ENCODE measurements at regions not wholly inside any gene's neighbourhood (a gene's known extent, or its start where the extent isn't known, plus 50 kb on each side); places are given as distances from the start of the nearest gene placed in this dataset.

- intact Hi-C loops (cut with micrococcal nuclease; ENCODE audit: unreplicated experiment) = no loop called here
- no peak for TF ChIP-seq CTCF (conservative IDR thresholded peaks at IDR 0.05; ENCODE audit: low read depth, low read length)
- TF ChIP-seq EZH2 (IDR thresholded peaks at IDR 0.05; ENCODE audit: borderline replicate concordance, low read depth, low read length, poor library complexity, severe bottlenecking) = no peak
- no peaks in the 10 kb centered on the region for H3K9me3 ChIP-seq (ENCODE audit: low read depth, low read length, poor library complexity, severe bottlenecking)
- DNase-seq (ENCODE audit: low spot score) = no peak
- H3K27ac ChIP-seq (ENCODE audit: low read depth, low read length, poor library complexity, severe bottlenecking) = no peak overlapping the region
- ChIA-PET POLR2A (ENCODE audit: low non-redundant PET) (interaction anchor here (0.5 to 0.6 kb wide), 2 partner anchors 16 to 92 kb away, joined by 3 to 5 read pairs; no protein-coding TSS in a partner anchor), CTCF (no interaction called here)
- no peak overlapping the region for H3K4me3 ChIP-seq (ENCODE audit: low read depth, low read length, poor library complexity, severe bottlenecking)
- peaks cover 25% of the 10 kb centered on the region for H3K4me1 ChIP-seq (ENCODE audit: insufficient read depth, low read length, poor library complexity, severe bottlenecking)
- no peaks in the 10 kb centered on the region for H3K36me3 ChIP-seq (ENCODE audit: insufficient read depth, low read length, poor library complexity, severe bottlenecking)
- H3K27me3 ChIP-seq (replicated peaks; ENCODE audit: insufficient read depth, low read depth, low read length, poor library complexity) = no peaks in the 10 kb centered on the region
- no TSS peak for BruUV-seq (replicated peaks)
Measured at GRCh38 chr18:51731070-51731469, 533.6 kb upstream of the MEX3C start.

GRCh38 chr18:51734576-51734975 is 537.1 kb upstream of the MEX3C start:
- POLR2A ChIA-PET (ENCODE audit: low non-redundant PET) = no interaction called here
- Histone ChIP-seq H3K4me3 (ENCODE audit: low read depth, low read length, poor library complexity, severe bottlenecking) (no peak overlapping the region), H3K4me1 (ENCODE audit: insufficient read depth, low read length, poor library complexity, severe bottlenecking) (peaks cover 19% of the 10 kb centered on the region), H3K36me3 (ENCODE audit: insufficient read depth, low read length, poor library complexity, severe bottlenecking) (no peaks in the 10 kb centered on the region), H3K9me3 (ENCODE audit: low read depth, low read length, poor library complexity, severe bottlenecking) (no peaks in the 10 kb centered on the region), H3K27ac (ENCODE audit: low read depth, low read length, poor library complexity, severe bottlenecking) (no peak overlapping the region), H3K27me3 (replicated peaks; ENCODE audit: insufficient read depth, low read depth, low read length, poor library complexity) (no peaks in the 10 kb centered on the region)
- no peak for DNase-seq (ENCODE audit: low spot score)
- no TSS peak for BruUV-seq (replicated peaks)
- intact Hi-C loops (cut with micrococcal nuclease; ENCODE audit: unreplicated experiment) = no loop called here
- CTCF ChIA-PET = no interaction called here
- TF ChIP-seq EZH2 (IDR thresholded peaks at IDR 0.05; ENCODE audit: borderline replicate concordance, low read depth, low read length, poor library complexity, severe bottlenecking) = no peak
- TF ChIP-seq CTCF (conservative IDR thresholded peaks at IDR 0.05; ENCODE audit: low read depth, low read length) = no peak

GRCh38 chr18:51739044-51739666 is 541.7 kb upstream of the MEX3C start:
- ChIA-PET CTCF (no interaction called here), POLR2A (ENCODE audit: low non-redundant PET) (no interaction called here)
- no peaks in the 10 kb centered on the region for H3K9me3 ChIP-seq (ENCODE audit: low read depth, low read length, poor library complexity, severe bottlenecking)
- intact Hi-C loops (cut with micrococcal nuclease; ENCODE audit: unreplicated experiment) = no loop called here
- DNase-seq (ENCODE audit: low spot score) = no peak
- H3K4me3 ChIP-seq (ENCODE audit: low read depth, low read length, poor library complexity, severe bottlenecking) = no peak overlapping the region
- no peaks in the 10 kb centered on the region for H3K36me3 ChIP-seq (ENCODE audit: insufficient read depth, low read length, poor library complexity, severe bottlenecking)
- no peak overlapping the region for H3K27ac ChIP-seq (ENCODE audit: low read depth, low read length, poor library complexity, severe bottlenecking)
- TF ChIP-seq EZH2 (IDR thresholded peaks at IDR 0.05; ENCODE audit: borderline replicate concordance, low read depth, low read length, poor library complexity, severe bottlenecking) (no peak), CTCF (conservative IDR thresholded peaks at IDR 0.05; ENCODE audit: low read depth, low read length) (no peak)
- no TSS peak for BruUV-seq (replicated peaks)
- no peaks in the 10 kb centered on the region for H3K4me1 ChIP-seq (ENCODE audit: insufficient read depth, low read length, poor library complexity, severe bottlenecking)
- no peaks in the 10 kb centered on the region for H3K27me3 ChIP-seq (replicated peaks; ENCODE audit: insufficient read depth, low read depth, low read length, poor library complexity)

All from A673 (cell line).